ENCODE measurements at regions not wholly inside any gene's neighbourhood (a gene's known extent, or its start where the extent isn't known, plus 50 kb on each side); places are given as distances from the start of the nearest gene placed in this dataset.

- Histone ChIP-seq H3K27ac (no peak overlapping the region), H3K79me2 (no peaks in the 10 kb centered on the region), H3K4me2 (ENCODE audit: low read length) (no peak overlapping the region), H3K4me1 (no peaks in the 10 kb centered on the region), H3K9me3 (ENCODE audit: control insufficient read depth, low read length) (no peaks in the 10 kb centered on the region), H3K36me3 (ENCODE audit: control insufficient read depth, insufficient read depth, low read length) (no peaks in the 10 kb centered on the region), H3K27me3 (ENCODE audit: control insufficient read depth, insufficient read depth, low read length) (no peaks in the 10 kb centered on the region), H2AFZ (no peak overlapping the region), H3K4me3 (ENCODE audit: low read depth, low read length) (no peak overlapping the region), H3K9ac (no peak overlapping the region)
- no peak for TF ChIP-seq CTCF (IDR thresholded peaks at IDR 0.05)
Measured at GRCh38 chr15:92290359-92290992, 103.2 kb upstream of the ST8SIA2 start.

GRCh38 chr15:92291900-92292299 is 101.8 kb upstream of the ST8SIA2 start:
- H3K9ac ChIP-seq: no peak overlapping the region
- no peaks in the 10 kb centered on the region for H3K36me3 ChIP-seq (ENCODE audit: control insufficient read depth, insufficient read depth, low read length)
- H3K79me2 ChIP-seq: no peaks in the 10 kb centered on the region
- no peak overlapping the region for H3K27ac ChIP-seq
- H3K4me3 ChIP-seq (ENCODE audit: low read depth, low read length): no peak overlapping the region
- no peak overlapping the region for H3K4me2 ChIP-seq (ENCODE audit: low read length)
- no peaks in the 10 kb centered on the region for H3K27me3 ChIP-seq (ENCODE audit: control insufficient read depth, insufficient read depth, low read length)
- no peaks in the 10 kb centered on the region for H3K4me1 ChIP-seq
- no peak for TF ChIP-seq CTCF (IDR thresholded peaks at IDR 0.05)
- no peak overlapping the region for H2AFZ ChIP-seq
- H3K9me3 ChIP-seq (ENCODE audit: control insufficient read depth, low read length): no peaks in the 10 kb centered on the region

- no peak for TF ChIP-seq CTCF (IDR thresholded peaks at IDR 0.05)
- Histone ChIP-seq H3K4me1 (no peaks in the 10 kb centered on the region), H3K36me3 (ENCODE audit: control insufficient read depth, insufficient read depth, low read length) (no peaks in the 10 kb centered on the region), H3K9me3 (ENCODE audit: control insufficient read depth, low read length) (no peaks in the 10 kb centered on the region), H3K4me3 (ENCODE audit: low read depth, low read length) (no peak overlapping the region), H2AFZ (no peak overlapping the region), H3K27ac (no peak overlapping the region), H3K27me3 (ENCODE audit: control insufficient read depth, insufficient read depth, low read length) (no peaks in the 10 kb centered on the region), H3K9ac (no peak overlapping the region), H3K79me2 (no peaks in the 10 kb centered on the region), H3K4me2 (ENCODE audit: low read length) (no peak overlapping the region)
Measured at GRCh38 chr15:92294759-92295158, 98.9 kb upstream of the ST8SIA2 start.

- no peaks in the 10 kb centered on the region for H3K4me1 ChIP-seq
- no peaks in the 10 kb centered on the region for H3K36me3 ChIP-seq (ENCODE audit: control insufficient read depth, insufficient read depth, low read length)
- H3K27ac ChIP-seq: no peak overlapping the region
- no peak overlapping the region for H3K9ac ChIP-seq
- no peaks in the 10 kb centered on the region for H3K79me2 ChIP-seq
- no peak overlapping the region for H3K4me2 ChIP-seq (ENCODE audit: low read length)
- H3K27me3 ChIP-seq (ENCODE audit: control insufficient read depth, insufficient read depth, low read length): no peaks in the 10 kb centered on the region
- H3K4me3 ChIP-seq (ENCODE audit: low read depth, low read length): no peak overlapping the region
- H3K9me3 ChIP-seq (ENCODE audit: control insufficient read depth, low read length): no peaks in the 10 kb centered on the region
- H2AFZ ChIP-seq: no peak overlapping the region
- no peak for TF ChIP-seq CTCF (IDR thresholded peaks at IDR 0.05)
Measured at GRCh38 chr15:92304223-92304975, 89.3 kb upstream of the ST8SIA2 start.

- Histone ChIP-seq H3K36me3 (ENCODE audit: control insufficient read depth, insufficient read depth, low read length) (no peaks in the 10 kb centered on the region), H3K79me2 (no peaks in the 10 kb centered on the region), H3K4me3 (ENCODE audit: low read depth, low read length) (no peak overlapping the region), H3K4me1 (no peaks in the 10 kb centered on the region), H3K4me2 (ENCODE audit: low read length) (no peak overlapping the region), H3K27me3 (ENCODE audit: control insufficient read depth, insufficient read depth, low read length) (no peaks in the 10 kb centered on the region), H3K27ac (no peak overlapping the region), H2AFZ (no peak overlapping the region), H3K9me3 (ENCODE audit: control insufficient read depth, low read length) (no peaks in the 10 kb centered on the region), H3K9ac (no peak overlapping the region)
- TF ChIP-seq CTCF (IDR thresholded peaks at IDR 0.05): no peak
Measured at GRCh38 chr15:92305343-92305742, 88.3 kb upstream of the ST8SIA2 start.
